Suppressor macrophage treated with lipopolysaccharide for 1 hour (primary cell): ENCODE measurements at regions not wholly inside any gene's neighbourhood (a gene's known extent, or its start where the extent isn't known, plus 50 kb on each side); places are given as distances from the start of the nearest gene placed in this dataset.

Experiments
- DNase-seq, 3 donors: peaks; one replicate each; pipeline ENCODE4 v3.0.0-alpha.2; 2020 to 2022

DNA sequence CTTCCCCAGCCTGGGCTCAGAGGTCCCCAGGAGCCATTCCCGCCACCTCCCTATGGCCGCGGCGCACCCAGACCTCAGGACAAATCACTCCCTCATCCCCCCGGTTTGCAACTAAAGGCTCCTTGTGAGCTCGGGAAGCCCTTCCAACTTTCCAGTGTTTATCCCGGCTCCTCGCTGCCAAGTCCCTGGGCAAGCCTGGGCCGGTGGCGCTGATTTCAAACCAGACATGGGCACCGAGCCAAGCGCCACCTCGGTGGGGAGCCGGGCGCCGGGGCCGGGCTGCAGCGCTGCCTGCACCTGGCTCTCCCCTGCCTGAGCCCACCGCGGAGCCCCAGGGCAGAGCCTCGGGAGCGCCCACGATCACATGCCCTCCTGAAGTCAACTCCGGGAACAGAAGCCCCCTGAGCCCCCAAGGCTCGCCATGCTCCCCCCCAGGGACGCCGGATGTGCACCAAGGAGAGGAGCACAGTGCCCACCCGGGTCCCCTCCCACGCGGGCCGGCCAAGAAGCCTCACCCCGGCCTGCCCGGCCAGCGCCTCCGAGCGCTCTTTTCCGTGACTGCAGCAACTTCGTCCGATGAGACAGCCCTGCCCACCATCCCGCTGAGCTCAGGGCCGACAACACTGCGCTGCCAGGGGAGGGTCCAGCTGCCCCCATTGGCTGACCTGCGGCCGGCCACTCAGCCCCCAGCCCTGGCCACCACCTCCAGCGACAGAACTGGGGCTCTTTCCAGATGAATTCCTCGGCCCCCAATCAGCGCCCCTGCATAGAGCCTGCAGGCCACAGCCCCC, 50.0 kb downstream of the NCOR2 start:
- DNase-seq = no peak

DNA sequence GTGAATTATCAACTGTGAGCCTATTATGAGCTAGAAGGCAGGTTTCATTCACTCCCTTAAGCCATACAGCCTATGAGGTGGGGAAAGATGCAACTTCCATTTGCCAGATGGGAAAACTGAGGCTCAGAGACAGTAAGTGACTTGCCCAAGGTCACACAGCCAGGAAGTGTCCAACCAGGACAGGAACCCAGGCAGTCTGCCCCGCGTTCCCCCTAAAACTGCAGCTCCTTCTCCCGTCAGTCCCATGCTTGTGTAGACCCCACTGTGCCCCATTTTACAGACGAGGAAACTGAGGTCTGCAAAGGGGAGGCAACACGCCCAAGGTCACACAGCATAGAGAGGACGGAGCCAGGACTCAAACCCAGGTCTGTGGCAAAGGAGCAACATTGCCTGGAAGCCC, 50.6 kb downstream of the NCOR2 start:
- no peak for DNase-seq

DNA sequence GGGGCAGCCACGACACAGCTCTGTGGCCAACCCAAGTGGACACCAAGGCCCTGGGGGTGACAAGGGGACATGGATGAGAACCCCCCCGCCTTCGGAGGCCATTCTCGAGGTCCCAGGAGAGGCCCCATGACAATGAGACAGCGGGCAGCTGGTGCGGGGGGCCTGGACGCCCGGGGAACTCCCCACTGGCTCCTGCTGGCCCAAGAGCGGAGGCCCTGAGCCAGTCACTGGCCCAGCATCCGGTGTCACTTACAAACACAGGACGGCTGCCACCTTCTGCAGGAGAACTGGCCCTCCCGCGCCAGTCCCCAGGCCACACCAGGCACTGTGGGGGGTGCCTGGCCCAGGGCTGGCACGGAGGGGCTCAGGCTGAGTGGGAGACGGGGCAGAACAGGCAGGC, 51.4 kb downstream of the NCOR2 start:
- DNase-seq = no peak

DNA sequence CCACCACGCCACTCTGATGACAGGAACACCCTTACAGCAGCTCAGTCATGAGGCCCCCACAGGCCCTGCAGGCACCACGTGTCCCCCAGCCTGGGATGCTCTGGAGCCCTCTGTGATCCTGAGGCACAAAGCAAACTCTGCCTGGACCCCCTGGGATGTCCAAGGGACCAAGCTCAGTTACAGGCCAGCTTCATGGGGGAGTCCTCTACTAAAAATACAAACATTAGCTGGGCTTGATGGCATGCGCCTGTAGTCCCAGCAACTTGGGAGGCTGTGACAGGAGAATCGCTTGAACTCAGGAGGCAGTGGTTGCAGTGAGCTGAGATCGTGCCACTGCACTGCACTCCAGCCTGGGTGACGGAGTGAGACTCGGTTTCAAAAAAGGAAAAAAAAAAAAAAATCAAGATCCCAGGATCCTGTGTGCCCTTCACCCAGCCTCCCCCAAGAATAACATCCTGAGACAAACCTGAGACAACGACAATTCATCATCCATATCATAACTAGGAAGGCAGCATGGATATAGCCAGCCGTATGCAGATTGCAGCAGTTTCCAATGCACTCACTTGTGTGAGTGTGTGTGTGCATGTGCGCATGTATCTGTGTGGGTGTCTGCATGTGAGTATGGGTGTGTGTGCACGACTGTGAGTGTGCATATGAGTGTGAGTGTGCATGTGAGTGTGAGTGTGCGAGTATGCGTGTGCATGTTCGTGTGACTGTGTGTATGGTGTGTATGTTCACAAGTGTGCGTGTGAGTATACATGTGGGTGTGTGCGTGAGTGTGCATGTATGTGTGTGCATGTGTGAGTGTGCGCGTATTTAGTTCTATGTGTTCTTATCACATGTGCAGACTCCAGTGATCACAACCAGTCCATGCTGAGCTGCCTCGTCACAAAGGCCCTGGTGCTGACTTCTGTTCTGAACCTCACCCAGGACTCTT, 52.1 kb downstream of the NCOR2 start:
- DNase-seq = no peak

DNA sequence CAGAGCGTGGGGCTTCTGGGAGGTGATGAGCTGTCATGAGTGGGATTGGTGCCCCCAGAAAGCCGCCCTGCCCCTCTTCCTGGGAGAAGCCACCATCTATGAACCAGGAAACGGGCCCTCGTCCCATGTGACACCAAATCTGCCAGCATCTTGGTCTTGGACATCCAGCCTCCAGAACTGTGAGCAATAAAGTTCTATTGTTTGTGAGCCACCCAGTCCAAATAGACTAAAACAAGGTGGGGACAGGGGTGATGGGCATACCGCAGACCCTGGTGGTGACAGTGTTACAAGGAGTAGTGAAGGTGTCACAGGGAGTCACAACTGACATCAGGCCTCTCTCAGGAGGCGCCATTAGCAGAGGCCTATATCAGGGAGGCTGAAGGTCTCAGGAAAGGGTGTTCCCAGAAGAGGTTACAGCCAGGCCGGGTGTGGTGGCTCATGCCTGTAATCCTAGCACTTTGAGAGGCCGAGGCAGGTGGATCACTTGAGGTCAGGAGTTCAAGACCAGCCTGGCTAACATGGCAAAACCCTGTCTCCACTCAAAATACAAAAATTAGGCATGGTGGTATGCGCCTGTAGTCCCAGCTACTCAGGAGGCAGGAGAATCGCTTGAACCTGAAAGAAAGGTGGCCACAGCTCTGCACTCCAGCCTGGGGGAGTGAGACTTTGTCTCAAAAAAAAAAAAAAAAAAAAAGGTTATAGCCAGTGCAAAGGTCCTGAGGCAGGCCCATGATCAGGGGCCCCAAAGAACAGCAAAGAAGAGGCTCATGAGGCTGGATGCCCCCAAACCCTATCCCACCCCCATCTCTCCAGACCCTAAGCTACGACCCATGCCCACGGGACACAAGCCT, 53.0 kb downstream of the NCOR2 start:
- DNase-seq = no peak

DNA sequence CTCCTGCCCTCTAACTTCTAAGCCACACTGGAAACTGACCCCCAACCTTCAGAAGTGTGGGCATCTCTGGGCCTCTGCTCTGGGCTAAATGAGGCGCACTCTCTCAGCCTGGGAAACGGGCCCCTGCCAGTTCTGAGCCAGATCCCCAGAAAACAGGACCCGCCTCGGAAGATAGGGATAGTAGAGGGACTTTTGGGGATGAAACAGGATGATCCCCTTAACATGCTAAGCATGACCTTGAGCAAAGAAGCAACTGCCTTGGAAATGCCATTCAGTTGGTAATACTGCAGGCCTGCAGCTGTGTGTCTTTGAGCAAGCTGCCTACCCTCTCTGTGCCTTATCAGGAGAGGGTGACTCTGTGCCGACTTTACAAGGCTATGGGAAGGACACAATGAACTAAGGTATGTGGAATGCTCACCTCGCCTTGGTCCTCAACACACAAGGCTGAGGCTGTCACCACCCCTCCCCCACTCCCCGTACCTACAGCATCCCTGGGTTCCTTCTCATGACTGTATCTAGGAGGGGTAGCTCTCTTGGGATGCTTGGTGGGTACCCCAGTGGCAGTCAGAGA, 54.0 kb downstream of the NCOR2 start:
- no peak for DNase-seq

DNA sequence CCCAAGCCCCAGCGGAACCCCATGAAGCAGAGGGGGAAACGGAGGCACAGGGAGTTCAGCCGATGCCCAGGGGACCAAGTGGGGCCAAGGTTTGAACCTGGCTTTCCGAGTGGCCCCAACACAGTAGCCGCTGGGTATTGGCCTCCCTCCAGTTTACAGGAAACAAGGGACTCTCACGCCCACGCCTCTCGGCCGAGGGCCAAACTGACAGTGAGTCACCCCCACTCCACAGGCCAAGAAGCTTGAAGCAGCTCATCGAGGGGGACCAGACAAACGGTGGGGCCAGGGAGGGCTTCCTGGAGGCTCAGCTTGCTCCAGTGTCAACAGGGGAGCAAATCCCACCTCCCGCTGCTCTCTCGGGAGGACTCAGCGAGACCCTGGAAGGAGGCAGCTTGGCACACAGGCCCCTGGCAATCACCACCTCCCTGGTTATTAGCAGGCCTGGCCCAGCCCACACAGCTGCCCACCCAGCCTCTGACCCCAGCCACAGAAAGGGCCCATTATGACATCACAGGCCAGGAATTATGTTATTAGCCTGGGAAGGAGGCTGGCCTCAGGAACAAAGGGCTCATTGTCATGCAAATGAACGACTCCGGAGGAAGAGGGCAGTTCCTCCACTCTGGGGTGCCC, 54.6 kb downstream of the NCOR2 start:
- peak; percentile 93 to 96 (median 94) for DNase-seq

DNA sequence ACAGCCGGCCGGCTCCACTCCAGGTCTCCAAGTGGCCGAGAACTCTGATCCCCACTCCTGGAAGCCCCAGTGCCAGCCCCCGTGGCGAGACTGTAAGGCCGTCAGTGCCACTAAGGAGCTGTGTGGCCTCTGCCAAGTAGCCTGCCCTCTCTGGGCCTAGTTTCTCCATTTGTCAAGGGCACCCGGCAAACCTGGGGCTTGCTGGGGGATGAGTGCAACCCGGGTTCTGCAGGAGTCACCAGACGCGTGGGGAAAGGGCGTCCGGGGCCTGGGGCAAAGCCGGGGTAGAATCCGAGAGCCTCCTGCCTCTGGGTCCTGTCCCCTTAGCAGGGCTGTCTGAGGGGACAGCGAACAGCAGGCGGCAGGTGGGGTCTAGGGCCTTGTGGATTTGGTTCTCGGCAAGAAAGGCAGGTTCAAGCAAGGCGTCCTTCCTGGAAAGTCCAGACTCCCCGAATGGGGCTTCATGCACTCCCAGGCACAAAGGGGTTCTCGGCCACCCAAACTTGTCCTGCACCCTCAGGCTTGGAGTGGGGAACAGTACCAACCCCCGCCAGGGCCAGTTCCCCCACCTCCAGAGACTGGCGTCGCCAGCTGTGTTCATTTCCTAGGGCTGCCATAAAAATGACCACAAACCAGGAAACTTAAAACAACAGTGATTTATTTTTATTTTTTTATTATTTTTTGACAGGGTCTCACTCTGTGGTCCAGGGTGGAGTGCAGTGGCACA, 56.0 kb downstream of the NCOR2 start:
- DNase-seq = no peak

DNA sequence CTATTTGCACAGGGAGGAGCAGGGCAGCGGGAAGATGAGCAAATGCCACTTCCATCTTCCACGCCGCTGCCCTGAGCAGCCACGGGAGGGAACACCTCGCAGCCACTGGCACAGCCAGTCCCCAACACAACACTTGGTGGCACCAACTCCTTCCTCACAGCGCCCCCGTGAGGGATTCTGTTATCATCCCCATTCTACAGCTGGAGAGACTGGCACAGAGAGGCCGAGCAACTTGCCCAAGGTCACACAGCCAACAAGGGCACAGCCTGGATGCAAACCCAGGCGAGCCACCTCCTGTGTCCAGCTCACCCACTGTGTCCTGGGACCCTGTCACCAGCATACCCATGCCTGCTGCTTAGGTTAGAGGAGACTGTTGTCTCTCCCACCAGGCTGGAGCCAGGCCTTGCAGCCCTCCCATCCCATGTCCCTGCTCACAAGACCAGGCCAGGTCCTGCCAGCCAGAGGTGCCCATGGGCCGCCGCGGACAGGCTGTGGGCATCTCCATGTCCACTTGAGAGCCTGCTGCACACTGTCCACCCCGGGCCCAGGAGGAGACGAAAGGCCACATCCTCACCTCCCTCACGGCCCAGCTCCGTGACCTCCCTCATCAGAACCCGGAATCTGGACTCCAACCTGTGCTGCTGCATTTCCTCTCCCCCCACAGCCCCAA, 57.0 kb downstream of the NCOR2 start:
- no peak for DNase-seq

DNA sequence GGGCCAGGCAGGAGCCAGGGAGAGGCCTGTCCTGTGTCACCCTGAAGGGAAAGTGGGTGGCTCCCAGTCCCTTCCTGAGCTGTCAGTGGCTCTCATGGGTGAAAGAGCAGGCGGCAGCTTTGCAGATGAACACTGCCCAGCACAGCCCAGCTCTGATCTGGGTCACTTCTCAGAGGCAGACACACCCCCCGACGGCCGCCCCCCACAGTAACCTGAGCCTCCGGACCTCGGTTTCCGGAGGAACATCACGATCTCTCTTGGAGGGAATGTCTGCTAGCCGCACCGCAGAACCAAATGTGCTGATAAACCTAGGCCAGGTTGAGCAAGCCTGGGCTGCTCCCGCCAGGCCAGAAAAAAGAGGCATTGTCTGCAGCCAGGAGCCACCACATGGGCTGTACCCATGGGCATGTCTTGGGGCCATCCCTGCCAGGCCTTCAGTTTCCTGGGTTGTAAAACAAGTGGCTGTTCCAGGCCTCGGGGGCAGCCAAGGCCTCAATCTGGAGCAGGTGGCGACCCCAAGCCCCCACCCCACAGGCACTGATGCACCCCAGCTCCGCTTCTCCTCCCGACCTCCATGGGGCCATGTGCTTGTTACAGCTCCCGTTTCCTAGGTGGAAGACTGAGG, 57.6 kb downstream of the NCOR2 start:
- DNase-seq = no peak

DNA sequence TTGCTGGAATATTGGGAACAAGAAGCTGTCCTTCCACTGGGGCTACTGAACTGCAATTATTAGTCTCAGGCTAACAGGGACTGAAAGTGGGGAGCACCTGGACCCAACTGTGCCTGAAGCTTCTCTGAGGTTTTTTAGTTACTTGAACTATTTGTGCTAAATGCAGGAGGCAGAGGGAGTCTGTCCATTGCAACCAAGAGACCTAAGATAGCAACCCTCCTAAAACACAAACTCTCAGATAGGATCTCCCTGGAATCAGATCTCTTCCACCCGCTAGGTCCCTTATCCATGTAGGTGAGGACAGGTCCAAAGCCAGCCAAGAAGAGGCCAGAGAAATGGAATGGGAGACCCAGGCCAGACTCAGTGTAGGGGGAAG, 58.1 kb downstream of the NCOR2 start:
- DNase-seq = no peak

DNA sequence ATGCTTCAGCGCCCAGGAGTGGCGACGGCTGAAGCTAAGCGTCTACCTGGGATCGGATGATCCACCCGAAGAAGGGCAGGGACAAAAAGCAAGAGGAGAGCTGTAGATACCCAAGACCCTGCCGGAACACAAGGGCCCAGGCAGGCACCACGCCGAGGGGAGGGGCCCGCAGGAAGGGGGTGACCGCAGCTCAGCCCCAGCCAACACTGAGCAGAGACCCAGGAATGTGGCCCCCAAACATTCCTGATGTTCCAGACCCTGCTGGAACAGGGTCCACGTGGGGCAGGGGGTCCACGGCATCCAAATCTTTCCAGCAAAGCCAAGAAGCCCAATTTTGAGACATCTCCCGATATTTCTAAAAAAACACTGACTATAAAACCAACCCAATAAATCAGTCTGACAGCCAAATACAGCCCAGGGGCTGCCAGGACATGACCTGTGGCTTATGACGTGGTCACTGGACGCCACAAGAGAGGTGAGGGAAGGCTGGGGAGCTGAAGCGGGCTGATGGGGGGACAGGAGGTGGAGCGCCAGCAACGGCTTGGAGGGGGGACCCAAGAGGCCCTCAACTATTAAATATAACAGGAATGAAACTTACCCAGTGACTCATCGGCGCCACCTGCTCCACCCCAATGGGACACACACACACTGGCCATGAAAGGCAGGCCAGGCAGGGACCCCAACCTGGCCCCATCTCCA, 58.9 kb downstream of the NCOR2 start:
- DNase-seq = no peak

DNA sequence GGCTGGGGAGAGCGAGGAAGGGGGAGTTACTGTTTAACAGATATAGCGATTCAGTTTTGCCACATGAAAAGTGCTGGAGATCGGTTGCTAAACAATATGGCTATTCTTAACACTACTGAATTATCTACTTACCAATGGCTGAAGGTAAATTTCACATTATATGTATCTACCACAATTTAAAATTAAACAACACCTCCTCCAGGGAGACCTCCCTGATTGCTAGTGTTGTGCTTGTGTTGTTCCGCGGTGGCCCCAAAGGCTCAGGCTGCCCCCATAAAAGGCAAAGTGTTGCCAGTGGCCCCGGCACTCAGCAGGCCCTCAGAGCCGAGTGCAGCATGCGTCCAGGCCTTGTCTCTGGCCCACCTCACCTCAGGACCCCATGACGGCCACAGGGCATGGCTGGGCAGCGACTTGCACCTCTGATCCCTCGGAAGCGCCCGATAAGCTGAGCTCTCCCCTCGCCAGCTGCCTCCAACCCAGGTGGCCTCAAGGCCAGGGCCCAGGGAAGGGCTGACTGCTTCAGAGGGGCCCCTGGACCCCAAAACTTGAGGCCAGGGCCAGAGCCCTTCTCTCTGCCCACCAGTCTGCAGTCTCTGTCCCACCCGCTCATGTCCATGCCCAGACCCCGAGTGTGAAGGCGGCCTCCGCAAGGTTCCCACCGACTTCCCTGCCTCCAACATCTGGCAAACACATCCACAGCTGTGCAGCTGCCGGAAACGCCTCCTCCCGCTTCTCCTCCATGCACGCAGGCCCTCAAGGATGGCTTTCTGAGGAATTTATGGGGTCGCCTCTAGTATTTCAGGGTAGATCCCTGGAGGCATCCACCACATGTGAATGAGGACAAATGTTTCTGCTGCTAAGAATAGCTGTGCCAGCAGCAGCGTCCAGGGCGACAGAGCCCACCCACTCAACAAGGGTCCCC, 60.0 kb downstream of the NCOR2 start:
- DNase-seq = no peak

DNA sequence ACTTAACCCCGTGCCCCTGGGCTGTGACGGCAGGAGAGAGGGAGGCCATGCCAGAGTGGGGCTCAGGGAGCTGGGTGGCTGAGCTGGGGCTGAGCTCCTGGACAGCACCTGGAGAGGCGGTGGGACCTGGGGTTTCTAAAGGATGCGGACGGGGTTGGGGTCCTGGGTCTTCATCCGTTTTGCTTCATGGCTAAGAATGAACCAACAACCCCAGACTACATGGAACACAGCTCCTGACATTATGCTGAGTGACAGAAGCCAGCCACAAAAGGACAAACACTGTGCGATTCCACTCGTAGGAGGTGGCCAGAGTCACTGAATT, 60.6 kb downstream of the NCOR2 start:
- DNase-seq = no peak

DNA sequence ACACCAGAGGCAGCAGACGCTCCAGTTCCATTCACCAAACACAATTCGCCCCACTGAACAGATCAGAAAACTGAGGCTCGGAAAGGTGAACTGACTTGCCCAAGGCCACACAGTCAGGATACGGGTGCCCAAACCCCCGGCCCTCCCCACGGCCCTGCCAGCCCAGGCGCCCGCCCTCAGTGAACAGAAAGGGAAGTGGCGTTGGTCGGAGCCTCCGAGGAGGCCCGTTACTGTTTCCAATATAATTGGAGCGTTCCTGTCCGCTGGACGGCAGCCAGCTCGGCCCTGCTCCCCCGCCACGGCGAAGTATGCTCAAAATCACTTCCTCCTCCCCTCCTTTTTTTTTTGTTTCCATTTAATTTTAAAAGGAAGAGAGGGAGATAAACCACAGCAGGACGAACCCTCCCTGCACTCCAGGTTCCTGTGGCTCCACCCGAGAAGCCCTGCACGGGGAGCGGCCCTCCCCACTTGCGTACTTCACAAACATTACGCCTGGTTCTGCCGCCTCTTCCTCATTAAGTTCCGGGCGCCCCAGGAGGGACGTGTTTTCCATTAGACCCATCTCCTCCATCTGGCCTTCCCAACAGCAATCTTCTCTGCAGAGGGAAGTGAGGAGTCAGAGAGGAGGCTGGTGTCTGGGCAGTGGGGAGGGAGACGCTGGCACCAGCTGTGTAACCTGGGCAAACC, 61.1 kb downstream of the NCOR2 start:
- peak; percentile 74 to 83 (median 82) for DNase-seq

DNA sequence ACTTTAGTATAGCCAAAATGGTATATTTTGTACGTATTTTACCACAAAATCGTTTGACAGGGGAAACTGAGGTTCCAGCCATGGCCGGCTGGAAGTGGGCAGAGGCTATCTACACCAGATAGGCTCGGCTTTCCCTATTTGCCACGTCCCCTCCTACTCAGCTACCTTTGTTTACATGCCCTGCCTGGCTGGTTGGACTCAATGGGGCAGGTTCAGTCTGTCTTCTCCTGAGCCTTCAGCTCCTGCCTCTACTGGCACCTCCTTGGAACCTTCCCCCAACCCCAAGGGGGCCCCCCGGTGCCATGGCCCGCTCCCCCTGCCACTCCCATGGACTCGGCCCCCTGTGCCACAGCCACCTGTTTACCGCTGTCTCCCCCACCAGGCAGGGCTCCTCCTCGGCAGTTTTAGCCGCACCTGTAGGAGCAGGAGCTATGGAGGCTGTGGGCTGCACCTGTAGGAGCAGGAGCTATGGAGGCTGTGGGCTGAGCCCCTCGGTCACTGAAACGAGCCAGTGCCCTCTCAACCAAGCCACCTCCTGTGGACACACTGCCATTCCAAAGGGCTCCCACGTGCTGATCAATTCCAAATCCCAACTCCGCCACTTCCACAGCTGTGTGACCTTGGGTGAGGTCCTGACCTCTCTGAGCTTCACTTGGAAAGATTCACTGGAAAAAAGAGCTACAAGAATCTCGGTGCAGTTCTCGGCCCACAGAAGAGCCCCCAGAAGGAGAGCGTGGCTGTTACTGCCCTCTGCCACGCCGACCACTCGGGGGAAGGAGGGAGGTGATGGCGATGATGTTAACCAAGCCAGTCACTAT, 62.2 kb downstream of the NCOR2 start:
- no peak for DNase-seq

DNA sequence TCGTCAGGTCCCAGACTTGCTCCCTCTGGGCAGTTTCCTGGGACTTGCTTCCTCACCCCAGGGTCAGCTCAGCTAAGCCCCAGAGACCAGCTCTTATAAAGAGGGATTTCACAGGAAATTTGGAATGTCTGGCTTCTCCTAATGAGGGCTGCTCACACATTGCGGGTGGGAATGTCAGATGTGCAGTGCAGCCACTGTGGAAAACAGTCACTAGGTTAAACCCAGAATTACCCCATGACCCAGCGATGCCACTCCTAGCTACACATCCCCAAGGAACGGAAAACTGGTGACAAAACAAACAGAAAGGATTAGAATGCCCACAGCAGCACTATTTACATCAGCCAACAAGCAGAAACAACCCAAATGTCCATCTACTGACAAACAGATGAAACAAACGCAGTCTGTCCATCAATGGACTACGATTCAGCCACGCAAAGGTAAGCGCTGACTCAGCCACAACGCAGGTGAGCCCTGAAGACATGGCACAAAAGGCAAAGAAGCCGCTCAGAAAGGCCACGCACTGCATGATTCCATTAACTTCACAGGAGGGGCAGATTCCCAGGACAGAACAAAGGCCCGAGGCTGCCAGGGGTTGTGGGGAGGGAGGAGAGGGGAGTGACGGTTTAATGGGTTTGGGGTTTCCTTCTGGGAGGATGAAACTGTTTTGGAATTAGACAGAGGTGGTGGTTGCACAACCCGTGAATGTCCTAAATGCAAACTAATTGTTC, 63.0 kb downstream of the NCOR2 start:
- DNase-seq = no peak
